Stimulated activated CD4-positive, alpha-beta T cell treated with anti-CD3 and anti-CD28 coated beads, Interleukin-4, amount 100 ng/mL, for 24 hours (primary cell): ENCODE measurements at regions not wholly inside any gene's neighbourhood (a gene's known extent, or its start where the extent isn't known, plus 50 kb on each side); places are given as distances from the start of the nearest gene placed in this dataset.
"Not testable (repeated sequence)": the region's sequence is repeated elsewhere in the genome, so short reads cannot be mapped to it uniquely, and the experiment has no call there.

Experiments used
- DNase-seq: peaks from one replicate; pipeline ENCODE4 v3.0.0-alpha.2; 2020

DNA sequence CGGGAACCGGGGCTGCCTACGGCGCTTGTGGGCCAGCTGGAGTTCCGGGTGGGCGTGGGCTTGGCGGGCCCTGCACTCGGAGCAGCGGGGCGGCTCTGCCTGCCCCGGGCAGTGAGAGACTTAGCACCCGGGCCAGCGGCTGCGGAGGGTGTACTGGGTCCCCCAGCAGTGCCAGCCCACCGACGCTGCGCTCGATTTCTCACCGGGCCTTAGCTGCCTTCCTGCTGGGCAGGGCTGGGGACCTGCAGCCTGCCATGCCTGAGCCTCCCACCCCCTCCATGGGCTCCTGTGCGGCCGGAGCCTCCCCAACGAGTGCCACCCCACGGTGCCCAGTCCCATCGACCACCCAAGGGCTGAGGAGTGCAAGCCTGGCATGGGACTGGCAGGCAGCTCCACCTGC lies 72.8 kb upstream of the SSBP2 start:
- DNase-seq, result not testable (repeated sequence)

DNA sequence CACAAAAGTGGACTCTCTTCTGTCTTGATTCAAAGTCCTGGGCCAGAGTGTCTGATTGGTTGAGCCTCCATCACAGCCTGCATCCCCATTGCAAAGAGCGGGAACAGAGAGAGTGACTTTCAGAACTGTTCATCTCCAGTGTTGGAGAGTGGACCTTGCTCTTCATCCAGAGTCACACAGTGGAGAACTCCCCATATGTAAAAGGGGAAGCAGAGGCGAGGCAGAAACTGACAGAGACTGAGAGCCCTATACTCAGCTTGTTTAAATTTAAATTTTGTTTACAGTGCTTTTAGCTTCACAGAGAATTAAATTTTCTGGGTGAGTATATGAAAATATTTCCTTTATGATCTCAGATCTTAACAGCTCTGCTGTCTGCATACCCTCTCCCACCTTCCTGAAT lies 70.0 kb upstream of the SSBP2 start:
- DNase-seq, result no peak

DNA sequence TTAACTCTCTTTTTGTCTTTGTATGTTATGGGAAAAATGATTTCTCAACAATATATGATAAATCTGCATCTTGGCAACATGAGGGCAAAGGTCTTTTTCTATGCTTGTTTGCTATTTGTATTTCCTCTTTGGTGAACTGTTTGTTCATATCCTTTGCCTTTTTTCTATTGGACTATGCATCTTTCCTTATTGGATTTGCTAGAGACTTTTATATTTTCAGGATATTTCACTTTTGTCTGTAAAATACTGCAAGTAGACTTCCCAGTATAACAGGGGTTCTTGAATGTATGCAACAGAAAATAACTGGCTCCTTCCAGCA lies 69.4 kb upstream of the SSBP2 start:
- no peak for DNase-seq

DNA sequence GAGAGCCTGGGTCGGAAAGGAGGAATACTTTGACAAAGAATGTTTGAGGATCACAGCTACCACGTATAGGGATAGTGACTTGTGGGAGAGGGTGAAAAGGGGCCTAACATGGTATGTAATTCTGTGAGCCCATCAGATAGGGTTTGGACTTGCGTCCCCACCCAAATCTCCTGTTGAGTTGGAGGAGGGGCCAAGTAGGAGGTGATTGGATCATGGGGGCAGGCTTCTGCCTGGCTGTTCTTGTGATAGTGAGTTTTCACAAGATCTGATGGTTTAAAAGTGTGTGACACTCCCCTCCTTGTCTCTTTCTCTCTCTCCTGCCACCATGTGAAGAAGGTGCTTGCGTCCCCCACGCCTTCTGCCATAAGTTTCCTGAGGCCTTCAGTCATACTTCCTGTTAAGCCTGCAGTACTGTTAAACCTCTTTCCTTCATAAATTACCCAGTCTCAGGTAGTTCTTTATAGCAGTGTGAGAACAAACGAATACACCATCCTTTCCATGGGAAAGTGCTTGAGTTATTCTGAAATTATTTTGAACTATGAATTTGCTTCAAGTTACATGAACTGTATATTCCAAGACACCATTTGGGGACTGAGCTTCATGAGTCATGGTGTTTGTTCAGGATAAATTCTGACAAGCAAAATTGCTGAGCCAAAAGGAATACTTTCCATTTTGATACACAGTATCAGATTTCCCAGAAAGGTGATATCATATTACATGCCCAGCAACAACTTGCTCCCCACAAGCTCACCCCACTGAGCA lies 68.8 kb upstream of the SSBP2 start:
- DNase-seq, result no peak

DNA sequence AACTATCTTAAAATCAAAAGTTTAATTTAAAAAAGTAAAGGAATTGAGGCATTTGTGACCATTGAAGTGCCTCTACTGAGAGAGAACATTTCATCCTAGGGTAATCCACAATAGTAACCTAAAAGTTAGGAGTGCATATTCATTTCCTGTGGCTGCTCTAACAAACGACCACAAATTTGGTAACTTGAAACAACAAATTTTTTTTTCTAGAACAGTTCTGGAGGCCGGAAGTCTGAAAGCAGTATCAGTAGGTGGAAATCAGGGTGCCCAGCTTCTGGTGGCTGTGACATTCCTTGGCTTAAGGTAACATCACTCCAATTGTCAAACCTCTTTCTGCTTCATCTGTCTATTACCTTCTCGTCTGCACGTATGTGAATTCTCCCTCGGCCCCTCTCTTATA lies 67.1 kb upstream of the SSBP2 start:
- no peak for DNase-seq

DNA sequence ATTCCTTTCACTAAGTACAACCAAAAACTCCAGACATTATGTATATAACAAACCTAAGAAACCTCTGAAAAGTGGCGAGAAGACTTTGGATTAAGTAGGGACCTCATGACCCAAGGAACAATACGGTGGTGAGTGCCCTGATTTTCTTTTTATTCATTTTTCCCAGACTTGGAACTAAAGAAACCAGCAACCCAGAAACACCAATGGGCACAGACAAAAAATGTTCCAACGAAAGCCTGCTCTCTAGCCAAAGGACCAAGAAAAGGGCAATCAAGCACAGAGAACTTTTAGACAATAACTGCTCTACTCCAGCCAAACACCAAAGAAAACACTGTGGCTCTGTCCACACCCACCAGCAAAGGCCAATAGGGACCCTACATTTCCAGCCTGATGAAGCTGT lies 66.2 kb upstream of the SSBP2 start:
- no peak for DNase-seq

DNA sequence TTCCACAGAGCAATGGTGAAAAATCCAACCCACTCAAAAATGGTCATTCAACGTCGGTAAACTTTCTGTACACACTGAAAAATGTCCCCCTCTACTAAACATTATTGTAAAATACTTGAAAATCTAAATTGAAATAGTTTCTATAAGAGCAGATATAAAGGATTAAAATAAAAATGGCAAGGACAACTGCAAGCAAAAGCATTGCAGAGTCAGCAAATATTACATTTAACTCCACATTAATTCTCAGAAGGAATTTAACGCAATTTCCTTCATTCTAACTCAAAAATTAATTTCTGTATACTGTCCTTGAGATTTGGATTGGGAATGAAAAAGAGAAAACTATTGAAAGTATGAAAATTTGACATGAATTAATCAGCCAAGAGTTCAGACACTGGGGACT lies 64.4 kb upstream of the SSBP2 start:
- no peak for DNase-seq

DNA sequence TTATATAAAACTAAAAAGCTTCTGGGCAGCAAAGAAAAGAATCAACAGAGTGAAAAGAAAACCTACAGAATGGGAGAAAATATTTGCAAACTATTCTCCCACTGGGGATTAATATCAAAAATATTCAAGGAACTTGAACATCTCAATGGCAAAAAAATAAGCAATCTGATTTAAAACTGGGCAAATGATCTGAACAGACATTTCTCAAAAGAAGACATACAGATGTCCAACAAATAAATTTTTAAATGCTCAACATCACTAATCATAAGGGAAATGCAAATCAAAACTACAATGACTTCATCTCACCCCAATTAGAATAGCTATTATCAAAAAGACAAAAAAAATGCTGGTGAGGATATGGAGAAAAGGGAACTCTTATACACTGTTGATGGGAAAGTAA lies 57.2 kb upstream of the SSBP2 start:
- no peak for DNase-seq

DNA sequence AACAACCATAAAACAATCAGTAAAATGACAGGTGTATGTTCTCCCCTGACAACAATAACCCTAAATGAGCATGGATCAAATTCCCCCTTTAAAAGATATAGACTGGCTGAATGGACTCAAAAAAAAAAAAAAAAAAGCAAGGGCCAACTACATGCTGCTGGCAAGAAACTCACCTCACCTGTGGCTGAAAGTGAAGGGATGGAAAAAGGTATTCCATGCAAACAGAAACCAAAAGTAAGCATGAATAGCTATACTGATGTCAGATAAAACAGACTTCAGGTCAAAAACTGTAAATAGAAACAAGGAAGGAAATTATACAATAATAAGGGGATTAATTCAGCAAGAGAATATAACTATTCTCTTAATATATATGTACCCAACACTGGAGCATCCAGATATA lies 54.2 kb upstream of the SSBP2 start:
- no peak for DNase-seq

DNA sequence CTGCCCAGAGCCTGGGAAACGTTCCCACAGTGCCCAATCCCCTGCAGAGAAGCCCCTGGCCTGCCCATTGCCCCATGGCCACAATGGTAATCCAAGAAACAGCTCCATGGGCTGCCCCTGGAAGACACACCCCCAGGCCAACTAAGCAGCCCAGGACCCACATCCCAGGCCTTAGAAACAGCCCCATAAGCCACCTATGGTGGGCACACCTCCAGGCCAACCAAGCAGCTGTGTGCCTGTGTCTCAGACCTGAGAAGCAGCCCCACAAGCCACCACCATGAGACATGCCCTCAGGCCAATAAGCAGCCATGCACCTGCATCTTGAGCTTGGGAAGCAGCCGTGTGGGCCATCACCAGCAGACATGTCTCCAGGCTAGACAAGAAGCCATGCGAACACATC lies 52.9 kb upstream of the SSBP2 start:
- no peak for DNase-seq

DNA sequence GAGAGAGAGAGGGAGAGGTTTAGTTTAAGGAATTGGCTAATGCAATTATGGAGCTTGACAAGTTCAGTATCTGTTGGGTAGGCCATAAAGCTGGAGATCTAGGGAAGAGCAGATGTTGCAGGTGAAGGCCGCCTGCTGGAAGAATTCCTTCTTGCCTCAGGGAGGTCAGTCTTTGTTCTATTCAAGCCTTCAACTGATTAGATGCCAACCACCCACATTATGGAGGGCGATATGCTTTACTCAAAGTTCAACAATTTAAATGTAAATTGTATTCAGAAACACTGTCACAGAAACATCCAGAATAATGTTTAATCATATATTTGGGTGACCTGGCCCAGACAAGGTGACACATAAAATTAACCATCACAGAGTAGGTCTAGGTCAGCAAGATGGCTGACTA lies 51.7 kb upstream of the SSBP2 start:
- no peak for DNase-seq

DNA sequence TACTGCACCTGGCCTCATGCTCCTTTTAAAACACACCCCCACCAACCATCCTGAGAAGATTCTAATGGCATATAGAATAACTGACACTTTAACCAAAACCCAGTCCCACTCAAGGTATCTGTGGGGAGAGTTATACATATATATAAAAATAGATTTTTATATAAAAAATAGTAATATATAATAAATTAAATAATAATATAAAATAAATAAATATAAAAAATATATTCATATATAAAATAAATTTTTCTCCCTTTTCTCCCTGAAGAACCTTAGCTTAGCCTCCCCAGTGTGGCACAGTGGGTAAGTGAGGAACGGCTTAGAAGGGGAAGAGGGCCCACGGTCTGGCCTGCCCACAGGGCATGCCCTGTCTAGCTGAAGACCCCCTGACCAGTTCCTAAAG lies 51.1 kb upstream of the SSBP2 start:
- DNase-seq, result no peak

DNA sequence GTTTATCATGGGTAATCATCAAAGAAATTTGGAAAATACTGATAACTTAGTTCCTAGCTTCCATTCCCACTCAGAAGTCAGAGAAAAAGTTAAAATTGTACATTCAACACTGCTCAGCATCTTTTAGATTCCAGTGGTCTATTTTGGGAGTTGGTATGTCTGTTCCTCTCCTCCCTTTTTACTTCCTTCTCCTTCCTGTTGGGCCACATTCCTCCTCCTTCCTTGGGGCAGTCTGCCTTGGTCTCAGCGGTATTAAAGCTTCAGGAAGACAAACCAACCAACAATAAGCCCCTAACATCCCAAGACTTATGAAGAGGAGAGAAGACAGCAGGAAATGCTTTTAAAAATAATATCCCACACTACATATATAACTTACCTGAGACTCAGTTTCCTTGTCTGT lies 49.9 kb upstream of the SSBP2 start:
- no peak for DNase-seq
